H1 (cell line): ENCODE measurements at regions not wholly inside any gene's neighbourhood (a gene's known extent, or its start where the extent isn't known, plus 50 kb on each side); places are given as distances from the start of the nearest gene placed in this dataset.

Experiments
- CTCF ChIA-PET: fragments of 300-600 bp; sonication (Branson Sonifier 250); formaldehyde crosslinking; loops from one replicate; lab custom pipeline; 2021; ENCODE audit not compliant: partially characterized antibody; lab: Charles Lee
- POLR2A ChIA-PET: fragments of 300-600 bp; sonication (Branson Sonifier 250); formaldehyde crosslinking; loops from one replicate; lab custom pipeline; 2021; ENCODE audit warnings: inconsistent platforms; ENCODE audit not compliant: partially characterized antibody; lab: Charles Lee
- DNase-seq, 2 experiments: peaks; one replicate each; pipeline versions ENCODE4 v3.0.0 to v3.0.0-alpha.2; 2010 to 2022; ENCODE audit warnings: low spot score in 2 of 2, low read depth in 1 of 2, mixed read lengths in 1 of 2
- FAIRE-seq: peaks from 2 replicates; lab custom pipeline; 2011; peaks lifted over from hg19 to GRCh38; lab: Jason Lieb, UNC
- H2AFZ ChIP-seq: 2 replicates; pipeline ENCODE4 v1.8.1; 2012; ENCODE audit warnings: low read length, inconsistent platforms
- H2AK5ac ChIP-seq: 2 replicates; pipeline ENCODE4 v1.6.1; 2013; ENCODE audit warnings: low read depth, low read length
- H2BK120ac ChIP-seq: replicated peaks from 2 replicates; pipeline ENCODE3; 2013; ENCODE audit warnings: low read depth, low read length, inconsistent platforms
- H2BK12ac ChIP-seq: 2 replicates; pipeline ENCODE4 v1.6.1; 2013; ENCODE audit warnings: low read depth, low read length
- H2BK15ac ChIP-seq: 2 replicates; pipeline ENCODE4 v1.6.1; 2013; ENCODE audit warnings: low read length
- H2BK20ac ChIP-seq: 2 replicates; pipeline ENCODE4 v1.6.1; 2013; ENCODE audit warnings: low read length
- H2BK5ac ChIP-seq: 2 replicates; pipeline ENCODE4 v1.6.1; 2013; ENCODE audit warnings: low read depth, low read length
- H3K14ac ChIP-seq: 2 replicates; pipeline ENCODE4 v1.6.1; 2013; ENCODE audit warnings: inconsistent platforms; ENCODE audit not compliant: insufficient read length
- H3K18ac ChIP-seq: 2 replicates; pipeline ENCODE4 v1.6.1; 2013; ENCODE audit warnings: low read length; ENCODE audit errors: extremely low read depth
- H3K23ac ChIP-seq: 2 replicates; pipeline ENCODE4 v1.6.1; 2013; ENCODE audit warnings: inconsistent platforms; ENCODE audit not compliant: insufficient read length
- H3K23me2 ChIP-seq: 2 replicates; pipeline ENCODE4 v1.6.1; 2013; ENCODE audit warnings: low read depth, low read length
- H3K27ac ChIP-seq: 2 replicates; pipeline ENCODE4 v1.6.1; 2011; ENCODE audit warnings: low read depth, low read length, inconsistent platforms
- H3K27me3 ChIP-seq, 4 experiments: replicated peaks in 1 of 4; 1 replicate in 1 of 4; 2 replicates in 3 of 4; pipeline versions ENCODE4 v1.6.1 to v1.8.1; 2011 to 2013; ENCODE audit warnings: low read length in 3 of 4, mild to moderate bottlenecking in 3 of 4, inconsistent platforms in 2 of 4, mixed read lengths in 2 of 4, moderate library complexity in 1 of 4; ENCODE audit not compliant: control insufficient read depth in 3 of 4, insufficient read depth in 3 of 4; ENCODE audit errors: extremely low read depth in 1 of 4
- H3K36me3 ChIP-seq, 4 experiments: 2 replicates each; pipeline versions ENCODE4 v1.6.1 to v1.8.1; 2011 to 2013; ENCODE audit warnings: mild to moderate bottlenecking in 4 of 4, low read length in 3 of 4, moderate library complexity in 2 of 4, control low read depth in 1 of 4, inconsistent platforms in 1 of 4; ENCODE audit not compliant: insufficient read depth in 4 of 4, control insufficient read depth in 2 of 4
- H3K4ac ChIP-seq: replicated peaks from 2 replicates; pipeline ENCODE3; 2013; ENCODE audit warnings: low read length, low read depth, mixed read lengths, inconsistent platforms; ENCODE audit not compliant: insufficient read length
- H3K4me1 ChIP-seq, 4 experiments: replicated peaks in 1 of 4; 1 replicate in 1 of 4; 2 replicates in 3 of 4; pipeline versions ENCODE4 v1.6.1 to v1.8.1; 2011 to 2013; ENCODE audit warnings: low read length in 3 of 4, inconsistent platforms in 2 of 4, mixed read lengths in 1 of 4; ENCODE audit not compliant: insufficient read depth in 4 of 4, control insufficient read depth in 3 of 4
- H3K4me2 ChIP-seq, 2 experiments: 2 replicates each; pipeline versions ENCODE4 v1.6.1 to v1.8.1; 2011 to 2013; ENCODE audit warnings: low read depth in 2 of 2, low read length in 2 of 2, control low read depth in 1 of 2, inconsistent platforms in 1 of 2, mild to moderate bottlenecking in 1 of 2; ENCODE audit not compliant: insufficient read depth in 1 of 2
- H3K4me3 ChIP-seq, 4 experiments: fragments of 200-600, 300-600 bp in 1 of 4; sonication (generic), shearing (Covaris generic), sonication (Bioruptor Twin) in 1 of 4; 2 replicates each; pipeline versions ENCODE4 v1.5.1 to v1.8.1; 2011 to 2016; ENCODE audit warnings: low read length in 4 of 4, low read depth in 3 of 4, control low read depth in 2 of 4, inconsistent platforms in 2 of 4, mild to moderate bottlenecking in 2 of 4, mixed read lengths in 1 of 4, moderate library complexity in 1 of 4; ENCODE audit not compliant: insufficient read depth in 2 of 4; ENCODE audit errors: extremely low read depth in 1 of 4
- H3K56ac ChIP-seq: replicated peaks from 2 replicates; pipeline ENCODE3; 2013; ENCODE audit warnings: low read depth, mild to moderate bottlenecking, mixed read lengths, low read length, inconsistent platforms; ENCODE audit not compliant: insufficient read length
- H3K79me1 ChIP-seq: 2 replicates; pipeline ENCODE4 v1.6.1; 2013; ENCODE audit warnings: low read depth, low read length, control low read depth
- H3K79me2 ChIP-seq, 2 experiments: 2 replicates each; pipeline versions ENCODE4 v1.6.1 to v1.8.1; 2012 to 2013; ENCODE audit warnings: low read length in 2 of 2, mild to moderate bottlenecking in 2 of 2, inconsistent platforms in 1 of 2; ENCODE audit not compliant: insufficient read depth in 2 of 2, control insufficient read depth in 1 of 2
- H3K9ac ChIP-seq, 4 experiments: replicated peaks in 1 of 4; 1 replicate in 1 of 4; 2 replicates in 3 of 4; pipeline versions ENCODE4 v1.6.1 to v1.8.1; 2011 to 2013; ENCODE audit warnings: low read depth in 3 of 4, low read length in 3 of 4, control low read depth in 2 of 4, mild to moderate bottlenecking in 2 of 4, moderate library complexity in 2 of 4, inconsistent platforms in 1 of 4; ENCODE audit errors: extremely low read depth in 1 of 4
- H3K9me3 ChIP-seq, 2 experiments: 2 replicates each; pipeline versions ENCODE4 v1.6.1 to v1.8.1; 2012 to 2013; ENCODE audit warnings: mild to moderate bottlenecking in 2 of 2, moderate library complexity in 2 of 2, control low read depth in 1 of 2, inconsistent platforms in 1 of 2, low read depth in 1 of 2, low read length in 1 of 2, mixed read lengths in 1 of 2; ENCODE audit not compliant: insufficient read depth in 2 of 2
- H4K20me1 ChIP-seq, 2 experiments: replicated peaks in 1 of 2; 2 replicates each; pipeline versions ENCODE3 to v1.8.1; 2011 to 2013; ENCODE audit warnings: inconsistent platforms in 2 of 2, low read length in 2 of 2, mild to moderate bottlenecking in 1 of 2; ENCODE audit not compliant: insufficient read depth in 2 of 2, control insufficient read depth in 1 of 2
- H4K5ac ChIP-seq: 2 replicates; pipeline ENCODE4 v1.6.1; 2013; ENCODE audit warnings: low read length, low read depth, mixed read lengths, inconsistent platforms; ENCODE audit not compliant: insufficient read length
- H4K8ac ChIP-seq: 2 replicates; pipeline ENCODE4 v1.8.0; 2013; ENCODE audit warnings: mild to moderate bottlenecking, moderate library complexity, low read length, inconsistent platforms; ENCODE audit not compliant: insufficient read depth; ENCODE audit errors: extremely low read depth
- H4K91ac ChIP-seq: replicated peaks from 2 replicates; pipeline ENCODE3; 2013; ENCODE audit warnings: low read length, mixed read lengths, inconsistent platforms; ENCODE audit not compliant: insufficient read length
- ATF2 ChIP-seq: IDR thresholded peaks from 2 replicates; pipeline ENCODE4 v1.6.1; 2012; ENCODE audit warnings: low read length, inconsistent platforms
- CHD1 ChIP-seq: IDR thresholded peaks from 2 replicates; pipeline ENCODE4 v1.6.1; 2012; ENCODE audit warnings: low read depth, low read length, improper control_type of control experiment
- NANOG ChIP-seq: IDR thresholded peaks from 2 replicates; pipeline ENCODE4 v1.6.1; 2011; ENCODE audit warnings: low read length, low read depth, mild to moderate bottlenecking, inconsistent platforms; ENCODE audit not compliant: insufficient read depth, poor library complexity, severe bottlenecking
- SIRT6 ChIP-seq: IDR thresholded peaks from one replicate; pipeline ENCODE4 v1.7.1; 2012; ENCODE audit warnings: low read length, inconsistent platforms
- SP2 ChIP-seq: IDR thresholded peaks from 2 replicates; pipeline ENCODE4 v1.6.1; 2012; ENCODE audit warnings: mild to moderate bottlenecking, low read length, inconsistent platforms
- SP4 ChIP-seq: IDR thresholded peaks from 2 replicates; pipeline ENCODE4 v1.6.1; 2012; ENCODE audit warnings: low read length, inconsistent platforms
- TBP ChIP-seq: IDR thresholded peaks from 2 replicates; pipeline ENCODE4 v1.6.1; 2011; ENCODE audit warnings: low read depth, low read length, improper control_type of control experiment
- TCF12 ChIP-seq: IDR thresholded peaks from 2 replicates; pipeline ENCODE4 v1.6.1; 2011; ENCODE audit warnings: low read depth, mild to moderate bottlenecking, low read length
- WGBS, 2 experiments: shearing (Covaris generic) in 1 of 2; methylation state at CpG; one replicate each; pipeline versions ENCODE4 v1.1.6 to v1.1.7; 2013 to 2015; ENCODE audit warnings: low lambda C conversion rate in 2 of 2, mixed read lengths in 2 of 2, inconsistent platforms in 1 of 2, low coverage in 1 of 2, missing lambda C conversion rate in 1 of 2; ENCODE audit not compliant: insufficient replicate concordance in 2 of 2, insufficient coverage in 1 of 2, insufficient read length in 1 of 2; ENCODE audit errors: extremely low coverage in 1 of 2, missing lambda C conversion rate in 1 of 2; 5-methylcytosine and 5-hydroxymethylcytosine counted together
- TF ChIP-seq, protein P1 (sequence below): IDR thresholded peaks from 2 replicates; pipeline ENCODE4 v1.6.1; 2012; ENCODE audit warnings: inconsistent platforms

DNA sequence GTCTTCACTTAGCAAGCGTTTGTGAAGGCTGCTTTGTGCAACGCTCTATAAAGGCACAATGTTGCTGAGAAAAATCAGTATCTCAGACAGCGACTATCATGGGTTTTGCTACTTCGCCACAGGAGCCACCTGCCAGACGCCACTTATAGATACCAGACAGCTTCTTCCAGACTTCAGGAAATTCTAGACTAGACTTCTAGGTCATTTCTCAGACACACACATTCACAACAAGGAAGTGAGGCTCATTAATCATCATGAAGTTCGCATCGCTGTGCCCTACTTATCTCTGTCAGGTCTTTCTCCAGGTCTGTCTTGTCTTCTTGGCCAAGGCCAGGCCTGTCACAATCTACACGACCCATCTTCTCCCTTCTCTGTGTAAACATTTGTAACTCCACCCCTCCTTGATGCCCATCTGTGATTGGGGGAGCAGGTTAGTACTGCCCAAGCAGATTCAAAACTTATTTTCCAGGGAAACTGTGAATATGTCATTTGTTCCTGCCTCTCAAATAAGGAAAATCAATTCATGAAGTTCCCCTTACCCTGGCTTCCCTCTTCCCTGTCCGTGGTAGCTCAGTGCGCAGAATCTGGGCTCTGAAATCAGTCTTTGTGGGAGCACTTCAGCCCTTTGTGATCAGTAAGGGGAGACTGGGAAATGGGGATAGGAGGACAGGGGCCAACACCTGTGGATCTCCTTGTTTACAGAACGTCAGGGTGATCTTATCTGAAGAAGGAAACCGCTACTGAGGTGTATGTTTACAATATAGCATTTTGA is 115.5 kb downstream of the TNFAIP3 start:
- ChIA-PET CTCF (interaction anchor here (0.6 kb wide), 1 partner anchor 20 kb away, joined by 4 read pairs; no protein-coding TSS in a partner anchor), POLR2A (no interaction called here)
- H3K4me3 ChIP-seq, result no peak overlapping the region
- H3K36me3 ChIP-seq, result no peaks in the 10 kb centered on the region
- FAIRE-seq, result no peak
- H3K4me1 ChIP-seq, result no peaks in the 10 kb centered on the region
- H3K18ac ChIP-seq, result no peak overlapping the region
- H3K79me2 ChIP-seq, result no peaks in the 10 kb centered on the region
- H3K14ac ChIP-seq, result no peak overlapping the region
- H3K79me1 ChIP-seq, result no peaks in the 10 kb centered on the region
- no peaks in the 10 kb centered on the region for H4K20me1 ChIP-seq
- H4K5ac ChIP-seq, result no peak overlapping the region
- H4K91ac ChIP-seq, result no peak overlapping the region
- no peak overlapping the region for H3K27ac ChIP-seq
- H2AFZ ChIP-seq, result no peak overlapping the region; the same call in 1 of the 2 replicates
- H2AK5ac ChIP-seq, result no peak overlapping the region
- no peak overlapping the region for H3K23ac ChIP-seq
- no peaks in the 10 kb centered on the region for H3K9me3 ChIP-seq
- no peak overlapping the region for H2BK20ac ChIP-seq
- no peak overlapping the region for H3K9ac ChIP-seq
- WGBS, 2 experiments, result 82% methylated on average over 12 of the region's 12 CpGs; no CpG with 5 or more reads in 1 of the 2 experiments
- H3K27me3 ChIP-seq, result no peaks in the 10 kb centered on the region
- no peak overlapping the region for H2BK5ac ChIP-seq
- no peaks in the 10 kb centered on the region for H3K23me2 ChIP-seq
- no peak for DNase-seq
- H3K4me2 ChIP-seq, result no peak overlapping the region
- no peak overlapping the region for H3K4ac ChIP-seq
- no peak overlapping the region for H2BK15ac ChIP-seq
- H2BK120ac ChIP-seq, result no peak overlapping the region
- no peak overlapping the region for H2BK12ac ChIP-seq
- no peak overlapping the region for H3K56ac ChIP-seq
- H4K8ac ChIP-seq, result no peak overlapping the region
- no peak for TF ChIP-seq SP2
- TF ChIP-seq, protein P1, sequence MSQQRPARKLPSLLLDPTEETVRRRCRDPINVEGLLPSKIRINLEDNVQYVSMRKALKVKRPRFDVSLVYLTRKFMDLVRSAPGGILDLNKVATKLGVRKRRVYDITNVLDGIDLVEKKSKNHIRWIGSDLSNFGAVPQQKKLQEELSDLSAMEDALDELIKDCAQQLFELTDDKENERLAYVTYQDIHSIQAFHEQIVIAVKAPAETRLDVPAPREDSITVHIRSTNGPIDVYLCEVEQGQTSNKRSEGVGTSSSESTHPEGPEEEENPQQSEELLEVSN, result no peak
- TF ChIP-seq TCF12, result no peak
- TF ChIP-seq SIRT6, result no peak
- TF ChIP-seq ATF2, result no peak
- TF ChIP-seq TBP, result no peak
- no peak for TF ChIP-seq SP4
- no peak for TF ChIP-seq CHD1
- TF ChIP-seq NANOG, result no peak
